HepG2 (cell line): ENCODE measurements at regions not wholly inside any gene's neighbourhood (a gene's known extent, or its start where the extent isn't known, plus 50 kb on each side); places are given as distances from the start of the nearest gene placed in this dataset.

Experiments used
- ATAC-seq: fragments of 200-7000 bp; cut with Tn5 transposase; 3 replicates; pipeline ENCODE4 v1.9.1; 2020; ENCODE audit warnings: mild to moderate bottlenecking, moderate library complexity
- BruUV-seq: library from RNA; stranded (reverse); fragments of 400-500 nt; replicated peaks from 2 replicates; lab custom pipeline; 2021; lab: Mats Ljungman, UMichigan
- CTCF ChIA-PET: fragments of 300-600 bp; formaldehyde crosslinking; extraction: SDS; loops from one replicate; lab custom pipeline; 2021; ENCODE audit warnings: low total read pairs, inconsistent platforms, low intra/inter-chr PET ratio; lab: Yijun Ruan, JAX
- POLR2A ChIA-PET: fragments of 350-600 bp; sonication (Branson Sonifier 250); formaldehyde crosslinking; loops from one replicate; lab custom pipeline; 2020; ENCODE audit warnings: antibody characterized with exemption, inconsistent platforms; lab: Yijun Ruan, JAX
- DNase-seq: peaks from one replicate; pipeline ENCODE4 v3.0.0-alpha.2; 2015; ENCODE audit warnings: low spot score
- FAIRE-seq: peaks from 3 replicates; lab custom pipeline; 2011; peaks lifted over from hg19 to GRCh38; lab: Jason Lieb, UNC
- H2AFZ ChIP-seq: one replicate; pipeline ENCODE4 v1.6.1; 2011; ENCODE audit warnings: low read length, inconsistent platforms
- H3K27ac ChIP-seq: fragments of 300-600 bp; 3 replicates; pipeline ENCODE4 v1.8.0; 2011; ENCODE audit warnings: mixed run types, mild to moderate bottlenecking, mixed read lengths, low read length, inconsistent platforms; ENCODE audit not compliant: insufficient read depth; ENCODE audit errors: extremely low read length
- H3K27me3 ChIP-seq, 2 experiments: fragments of 200-600 bp in 1 of 2; 2 replicates in 1 of 2; 3 replicates in 1 of 2; pipeline versions ENCODE4 v1.6.0 to v1.8.0; 2011; ENCODE audit warnings: low read length in 2 of 2, mild to moderate bottlenecking in 2 of 2, moderate library complexity in 2 of 2, inconsistent platforms in 1 of 2; ENCODE audit not compliant: insufficient read depth in 2 of 2, control insufficient read depth in 1 of 2
- H3K36me3 ChIP-seq, 2 experiments: fragments of 200-600 bp in 1 of 2; replicated peaks in 1 of 2; 2 replicates in 1 of 2; 3 replicates in 1 of 2; pipeline versions ENCODE4 v1.5.1 to v1.8.0; 2011; ENCODE audit warnings: low read length in 2 of 2, inconsistent platforms in 1 of 2; ENCODE audit not compliant: insufficient read depth in 2 of 2, control insufficient read depth in 1 of 2
- H3K4me1 ChIP-seq: 2 replicates; pipeline ENCODE4 v1.5.1; 2012; ENCODE audit warnings: low read length, inconsistent platforms; ENCODE audit not compliant: insufficient read depth
- H3K4me2 ChIP-seq: 2 replicates; pipeline ENCODE4 v1.6.0; 2011; ENCODE audit warnings: low read depth, low read length, inconsistent platforms
- H3K4me3 ChIP-seq, 3 experiments: fragments of 200-600 bp in 1 of 3; sonication (generic), shearing (Covaris generic) in 1 of 3; replicated peaks in 1 of 3; 2 replicates each; pipeline ENCODE4 v1.5.1; 2011 to 2016; ENCODE audit warnings: low read length in 3 of 3, inconsistent platforms in 2 of 3, low read depth in 2 of 3, mild to moderate bottlenecking in 2 of 3, control low read depth in 1 of 3, mixed read lengths in 1 of 3; ENCODE audit not compliant: insufficient read depth in 1 of 3
- H3K79me2 ChIP-seq: one replicate; pipeline ENCODE4 v1.6.1; 2011; ENCODE audit warnings: low read length, inconsistent platforms; ENCODE audit not compliant: insufficient read depth
- H3K9ac ChIP-seq: 2 replicates; pipeline ENCODE4 v1.6.0; 2011; ENCODE audit warnings: mild to moderate bottlenecking, low read depth, low read length, inconsistent platforms; ENCODE audit not compliant: insufficient read depth
- H3K9me3 ChIP-seq: 2 replicates; pipeline ENCODE4 v1.5.1; 2012; ENCODE audit warnings: mild to moderate bottlenecking, low read length
- H4K20me1 ChIP-seq: 2 replicates; pipeline ENCODE4 v1.6.0; 2011; ENCODE audit warnings: inconsistent platforms, mild to moderate bottlenecking, low read length, moderate library complexity; ENCODE audit not compliant: insufficient read depth
- ISX ChIP-seq: sonication (generic); formaldehyde crosslinking; conservative IDR thresholded peaks from 2 replicates; pipeline ENCODE4 v1.5.0; 2020; ENCODE audit warnings: missing genetic modification reagents
- ZNF83 ChIP-seq: sonication (generic); formaldehyde crosslinking; IDR thresholded peaks from 2 replicates; pipeline ENCODE4 v1.4.0; 2020; ENCODE audit warnings: missing genetic modification reagents, mild to moderate bottlenecking, borderline replicate concordance
- WGBS: methylation state at CpG from one replicate; pipeline ENCODE4 v1.1.6; 2017; ENCODE audit warnings: low lambda C conversion rate; 5-methylcytosine and 5-hydroxymethylcytosine counted together
- in situ Hi-C: cut with HindIII; loops from 2 replicates; pipeline ENCODE4 v1.10.0; 2017; ENCODE audit warnings: low pct_unique_long_range_greater_than_20kb; ENCODE audit not compliant: extremely low pct_ligation_motif_present
- intact Hi-C: fragments of 100-400 bp; cut with micrococcal nuclease; formaldehyde crosslinking; loops from one replicate; pipeline ENCODE4 v1.10.0; 2022; ENCODE audit not compliant: unreplicated experiment
- TF ChIP-seq, protein P1 (sequence below), 2 experiments: sonication (generic) in 1 of 2; formaldehyde crosslinking in 1 of 2; IDR thresholded peaks; 2 replicates each; pipeline versions ENCODE4 v1.6.1 to v1.9.0; 2014 to 2022; ENCODE audit warnings: antibody characterized with exemption in 1 of 2, borderline replicate concordance in 1 of 2, inconsistent platforms in 1 of 2, low read depth in 1 of 2, missing genetic modification reagents in 1 of 2

DNA sequence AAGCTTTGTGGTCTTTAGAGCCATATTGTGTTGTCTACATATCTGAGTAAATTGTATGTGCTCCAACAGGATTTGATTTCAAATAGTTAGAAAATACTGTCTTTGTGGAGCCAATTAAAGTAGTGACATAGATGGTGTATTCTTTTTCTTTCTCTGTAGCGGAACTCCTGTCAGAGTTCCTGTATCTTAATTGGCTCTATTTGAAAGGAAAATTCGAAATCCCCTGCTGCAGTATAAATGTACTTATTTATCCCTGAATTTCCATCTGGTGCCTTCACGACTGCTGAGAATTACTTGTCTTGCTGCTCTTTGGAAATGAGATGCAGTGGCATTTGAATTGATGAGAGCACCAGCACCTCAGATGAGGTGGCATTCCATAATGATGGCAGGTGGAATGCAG, 546.7 kb upstream of the SGCD start:
- no peak for DNase-seq
- TF ChIP-seq, protein P1, sequence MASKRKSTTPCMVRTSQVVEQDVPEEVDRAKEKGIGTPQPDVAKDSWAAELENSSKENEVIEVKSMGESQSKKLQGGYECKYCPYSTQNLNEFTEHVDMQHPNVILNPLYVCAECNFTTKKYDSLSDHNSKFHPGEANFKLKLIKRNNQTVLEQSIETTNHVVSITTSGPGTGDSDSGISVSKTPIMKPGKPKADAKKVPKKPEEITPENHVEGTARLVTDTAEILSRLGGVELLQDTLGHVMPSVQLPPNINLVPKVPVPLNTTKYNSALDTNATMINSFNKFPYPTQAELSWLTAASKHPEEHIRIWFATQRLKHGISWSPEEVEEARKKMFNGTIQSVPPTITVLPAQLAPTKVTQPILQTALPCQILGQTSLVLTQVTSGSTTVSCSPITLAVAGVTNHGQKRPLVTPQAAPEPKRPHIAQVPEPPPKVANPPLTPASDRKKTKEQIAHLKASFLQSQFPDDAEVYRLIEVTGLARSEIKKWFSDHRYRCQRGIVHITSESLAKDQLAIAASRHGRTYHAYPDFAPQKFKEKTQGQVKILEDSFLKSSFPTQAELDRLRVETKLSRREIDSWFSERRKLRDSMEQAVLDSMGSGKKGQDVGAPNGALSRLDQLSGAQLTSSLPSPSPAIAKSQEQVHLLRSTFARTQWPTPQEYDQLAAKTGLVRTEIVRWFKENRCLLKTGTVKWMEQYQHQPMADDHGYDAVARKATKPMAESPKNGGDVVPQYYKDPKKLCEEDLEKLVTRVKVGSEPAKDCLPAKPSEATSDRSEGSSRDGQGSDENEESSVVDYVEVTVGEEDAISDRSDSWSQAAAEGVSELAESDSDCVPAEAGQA (IDR thresholded peaks at IDR 0.05; ENCODE audit: low read depth), result no peak
- TF ChIP-seq, protein P1 (CRISPR knock-in tag; IDR thresholded peaks at IDR 0.05; ENCODE audit: borderline replicate concordance), result no peak
- TF ChIP-seq ISX (CRISPR knock-in tag) (no peak), ZNF83 (CRISPR knock-in tag) (no peak)
- intact Hi-C loops (no loop called here), in situ Hi-C loops (no loop called here)
- no peaks in the 10 kb centered on the region for H3K79me2 ChIP-seq
- H3K27ac ChIP-seq, result no peak overlapping the region
- H3K4me1 ChIP-seq, result no peaks in the 10 kb centered on the region
- H3K27me3 ChIP-seq, result no peaks in the 10 kb centered on the region; a peak in 1 of 5 replicates
- FAIRE-seq, result no peak
- H3K9me3 ChIP-seq, result no peaks in the 10 kb centered on the region
- WGBS, result 11% methylated on average over 3 of the region's 3 CpGs
- no peaks in the 10 kb centered on the region for H4K20me1 ChIP-seq
- no peaks in the 10 kb centered on the region for H3K36me3 ChIP-seq
- no peak for ATAC-seq
- CTCF ChIA-PET, result no interaction called here
- BruUV-seq, result no TSS peak
- POLR2A ChIA-PET, result no interaction called here
- no peak overlapping the region for H3K4me3 ChIP-seq
- H3K4me2 ChIP-seq, result no peak overlapping the region
- H3K9ac ChIP-seq, result no peak overlapping the region
- H2AFZ ChIP-seq, result no peak overlapping the region
